ENCODE measurements at regions not wholly inside any gene's neighbourhood (a gene's known extent, or its start where the extent isn't known, plus 50 kb on each side); places are given as distances from the start of the nearest gene placed in this dataset.

DNA sequence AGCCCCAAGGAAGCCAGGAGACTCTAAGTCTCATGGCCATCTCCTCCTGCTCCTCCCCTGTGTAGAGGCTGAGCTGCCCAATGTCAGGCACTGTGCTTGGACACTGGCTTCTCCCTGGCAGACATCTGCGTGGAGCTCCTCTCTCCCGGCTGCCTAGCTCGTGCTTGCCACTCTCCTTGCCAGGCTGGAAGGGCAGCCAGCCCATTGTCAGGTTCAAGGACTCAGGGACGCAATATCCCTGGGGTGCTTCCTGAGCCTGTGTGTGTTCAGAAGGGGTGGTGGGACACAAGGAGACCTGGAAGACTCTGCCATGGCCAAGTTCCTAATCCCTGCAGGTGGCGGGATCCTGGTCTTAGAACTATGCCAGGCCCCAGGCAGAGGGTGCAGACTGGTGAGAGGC lies 65.4 kb upstream of the PARP1 start:
- DNase-seq (ENCODE audit: low spot score in 2 of 2): no peak
- intact Hi-C loops (cut with DNase I): no loop called here
- no peaks in the 10 kb centered on the region for H3K9me3 ChIP-seq
- no peaks in the 10 kb centered on the region for H3K27me3 ChIP-seq
- H3K4me3 ChIP-seq: no peak overlapping the region
- no peaks in the 10 kb centered on the region for H3K4me1 ChIP-seq
- no peaks in the 10 kb centered on the region for H3K36me3 ChIP-seq
- TF ChIP-seq, protein P1, sequence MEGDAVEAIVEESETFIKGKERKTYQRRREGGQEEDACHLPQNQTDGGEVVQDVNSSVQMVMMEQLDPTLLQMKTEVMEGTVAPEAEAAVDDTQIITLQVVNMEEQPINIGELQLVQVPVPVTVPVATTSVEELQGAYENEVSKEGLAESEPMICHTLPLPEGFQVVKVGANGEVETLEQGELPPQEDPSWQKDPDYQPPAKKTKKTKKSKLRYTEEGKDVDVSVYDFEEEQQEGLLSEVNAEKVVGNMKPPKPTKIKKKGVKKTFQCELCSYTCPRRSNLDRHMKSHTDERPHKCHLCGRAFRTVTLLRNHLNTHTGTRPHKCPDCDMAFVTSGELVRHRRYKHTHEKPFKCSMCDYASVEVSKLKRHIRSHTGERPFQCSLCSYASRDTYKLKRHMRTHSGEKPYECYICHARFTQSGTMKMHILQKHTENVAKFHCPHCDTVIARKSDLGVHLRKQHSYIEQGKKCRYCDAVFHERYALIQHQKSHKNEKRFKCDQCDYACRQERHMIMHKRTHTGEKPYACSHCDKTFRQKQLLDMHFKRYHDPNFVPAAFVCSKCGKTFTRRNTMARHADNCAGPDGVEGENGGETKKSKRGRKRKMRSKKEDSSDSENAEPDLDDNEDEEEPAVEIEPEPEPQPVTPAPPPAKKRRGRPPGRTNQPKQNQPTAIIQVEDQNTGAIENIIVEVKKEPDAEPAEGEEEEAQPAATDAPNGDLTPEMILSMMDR (IDR thresholded peaks at IDR 0.05): no peak
- no peak overlapping the region for H3K27ac ChIP-seq

DNA sequence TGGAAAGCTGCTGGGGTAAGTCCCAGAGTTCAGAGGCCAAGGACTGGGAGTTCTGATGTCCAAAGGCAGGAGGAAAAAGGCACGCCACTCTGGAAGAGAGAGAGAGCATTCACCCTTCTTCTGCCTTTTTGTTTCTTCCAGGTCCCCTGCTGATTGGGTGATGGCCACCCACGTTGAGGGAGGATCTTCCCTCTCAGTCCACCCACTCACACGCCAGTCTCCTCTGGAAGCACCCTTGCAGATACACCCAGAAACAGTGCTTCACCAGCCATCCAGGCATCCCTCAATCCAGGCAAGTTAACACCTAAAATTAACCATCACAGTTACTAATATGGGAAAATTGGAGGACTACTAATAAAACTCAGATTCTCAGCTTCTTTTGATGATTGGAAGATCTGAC lies 66.1 kb upstream of the PARP1 start:
- Histone ChIP-seq H3K27ac (no peak overlapping the region), H3K4me3 (no peak overlapping the region), H3K36me3 (no peaks in the 10 kb centered on the region), H3K27me3 (no peaks in the 10 kb centered on the region), H3K9me3 (no peaks in the 10 kb centered on the region), H3K4me1 (no peaks in the 10 kb centered on the region)
- intact Hi-C loops (cut with DNase I): no loop called here
- DNase-seq (ENCODE audit: low spot score in 2 of 2): no peak
- TF ChIP-seq, protein P1 (IDR thresholded peaks at IDR 0.05): no peak

DNA sequence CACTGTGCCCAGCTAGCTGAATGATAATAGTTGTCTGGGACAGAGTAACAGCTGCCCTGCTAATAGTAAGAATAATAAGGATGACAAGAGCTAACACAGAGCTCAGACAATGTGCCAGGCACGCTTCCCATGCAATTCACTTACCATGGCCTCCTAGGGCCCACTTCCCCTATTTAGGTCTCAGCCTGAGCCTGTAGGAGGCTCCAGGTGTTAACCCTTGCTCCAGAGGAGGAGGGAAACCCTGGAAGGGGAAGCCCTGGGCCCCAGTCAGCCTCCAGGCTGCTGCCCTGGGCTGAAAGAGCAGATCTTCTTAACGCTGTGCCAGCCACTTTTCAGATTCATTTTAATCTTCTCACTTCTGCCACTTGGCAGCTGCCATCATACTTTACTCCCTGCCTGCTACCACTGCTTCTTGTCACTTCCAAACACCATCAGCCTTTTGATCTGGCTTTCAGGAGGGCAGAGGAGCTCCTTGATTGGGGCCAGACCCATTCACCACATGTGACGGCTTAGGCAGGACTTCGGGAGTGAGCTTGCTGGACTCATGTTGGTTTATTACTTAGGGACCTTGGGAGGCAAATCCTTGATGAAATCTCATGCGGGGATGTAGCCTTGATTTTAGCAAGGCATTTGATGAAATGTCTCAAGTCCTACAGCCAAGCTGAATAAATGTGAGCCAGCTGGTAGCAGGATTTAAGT lies 66.7 kb upstream of the PARP1 start:
- DNase-seq (ENCODE audit: low spot score in 2 of 2): no peak
- Histone ChIP-seq H3K27me3 (no peaks in the 10 kb centered on the region), H3K4me1 (no peaks in the 10 kb centered on the region), H3K9me3 (no peaks in the 10 kb centered on the region), H3K36me3 (no peaks in the 10 kb centered on the region), H3K4me3 (no peak overlapping the region), H3K27ac (no peak overlapping the region)
- intact Hi-C loops (cut with DNase I): no loop called here
- TF ChIP-seq, protein P1 (IDR thresholded peaks at IDR 0.05): no peak

DNA sequence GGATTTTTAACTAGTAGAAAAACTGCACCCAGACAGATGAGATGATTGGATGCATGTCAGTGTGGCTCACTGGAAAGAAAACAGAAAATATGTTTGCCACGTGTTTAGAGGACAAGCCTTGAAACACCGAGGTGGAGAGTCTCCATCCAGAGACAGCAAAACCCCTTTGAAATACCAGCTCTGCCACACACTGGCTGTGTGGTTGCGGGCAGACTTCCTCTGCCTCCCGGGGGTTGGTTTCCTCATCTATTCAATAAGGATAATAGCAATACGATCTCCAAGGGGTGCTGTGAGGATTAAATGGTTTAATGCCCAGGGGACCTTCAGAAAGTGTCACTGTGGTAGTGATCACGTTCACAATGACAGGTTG lies 67.2 kb upstream of the PARP1 start:
- TF ChIP-seq, protein P1 (IDR thresholded peaks at IDR 0.05): no peak

DNA sequence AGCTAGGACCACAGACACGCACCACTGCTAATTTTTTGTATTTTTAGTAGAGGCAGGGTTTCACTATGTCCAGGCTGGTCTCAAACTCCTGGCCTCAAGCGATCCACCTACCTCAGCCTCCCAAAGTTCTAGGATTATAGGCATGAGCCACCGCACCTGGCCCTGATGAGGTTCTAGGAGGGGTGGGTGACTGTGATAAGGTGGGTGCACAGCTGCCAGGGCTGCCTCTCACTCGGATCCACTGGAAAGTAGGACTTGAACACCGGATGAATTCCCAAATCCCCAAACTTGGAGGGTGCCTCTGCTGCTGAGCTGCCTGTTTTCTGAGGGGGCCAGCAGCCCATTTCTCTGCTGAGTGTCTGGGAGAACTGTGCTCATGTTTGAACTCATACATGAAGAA lies 68.2 kb upstream of the PARP1 start:
- Histone ChIP-seq H3K4me1 (no peaks in the 10 kb centered on the region), H3K27me3 (no peaks in the 10 kb centered on the region), H3K9me3 (no peaks in the 10 kb centered on the region), H3K27ac (no peak overlapping the region), H3K36me3 (no peaks in the 10 kb centered on the region), H3K4me3 (no peak overlapping the region)
- TF ChIP-seq, protein P1 (IDR thresholded peaks at IDR 0.05): no peak
- intact Hi-C loops (cut with DNase I): no loop called here
- no peak for DNase-seq (ENCODE audit: low spot score in 2 of 2)

More for the DNA sequence above, 67.2 kb upstream of the PARP1 start:
- no peak for DNase-seq (ENCODE audit: low spot score in 2 of 2)
- H3K4me1 ChIP-seq: no peaks in the 10 kb centered on the region
- H3K27ac ChIP-seq: no peak overlapping the region
- H3K36me3 ChIP-seq: no peaks in the 10 kb centered on the region
- no peak overlapping the region for H3K4me3 ChIP-seq
- no peaks in the 10 kb centered on the region for H3K27me3 ChIP-seq
- intact Hi-C loops (cut with DNase I): no loop called here
- no peaks in the 10 kb centered on the region for H3K9me3 ChIP-seq
